ENCODE measurements at regions not wholly inside any gene's neighbourhood (a gene's known extent, or its start where the extent isn't known, plus 50 kb on each side); places are given as distances from the start of the nearest gene placed in this dataset.

DNA sequence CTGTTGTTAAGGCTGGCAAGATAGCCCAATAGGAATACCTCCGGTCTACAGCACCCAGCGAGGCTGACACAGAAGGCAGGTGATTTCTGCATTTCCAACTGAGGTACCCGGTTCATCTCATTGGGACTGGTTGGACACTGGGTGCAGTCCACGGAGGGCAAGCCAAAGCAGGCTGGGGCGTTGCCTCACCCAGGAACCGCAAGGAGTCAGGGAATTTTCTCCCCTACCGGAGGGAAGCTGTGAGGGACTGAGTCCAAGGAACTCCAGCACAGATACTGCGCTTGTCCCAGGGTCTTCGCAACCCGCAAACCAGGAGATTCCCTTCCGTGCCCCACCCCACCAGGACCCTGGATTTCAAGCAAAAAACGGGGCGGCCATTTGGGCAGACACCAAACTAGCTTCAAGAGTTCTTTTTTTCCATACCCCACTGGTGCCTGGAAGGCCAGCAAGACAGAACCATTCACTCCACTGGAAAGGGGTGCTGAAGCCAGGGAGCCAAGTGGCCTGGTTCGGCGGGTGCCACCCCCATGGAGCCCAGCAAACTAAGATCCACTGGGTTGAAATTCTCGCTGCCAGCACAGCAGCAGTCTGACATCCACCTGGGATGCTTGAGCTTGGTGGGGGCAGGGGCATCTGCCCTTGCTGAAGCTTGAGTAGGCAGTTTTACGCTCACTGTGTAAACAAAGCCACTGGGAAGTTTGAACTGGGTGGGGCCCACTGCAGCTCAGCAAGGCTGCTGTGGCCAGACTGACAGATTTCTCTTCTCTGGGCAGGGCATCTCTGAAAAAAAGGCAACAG is 647.2 kb downstream of the BNC2 start:
- no peak for DNase-seq (ENCODE audit: low read depth in 4 of 4, low spot score in 2 of 4)

DNA sequence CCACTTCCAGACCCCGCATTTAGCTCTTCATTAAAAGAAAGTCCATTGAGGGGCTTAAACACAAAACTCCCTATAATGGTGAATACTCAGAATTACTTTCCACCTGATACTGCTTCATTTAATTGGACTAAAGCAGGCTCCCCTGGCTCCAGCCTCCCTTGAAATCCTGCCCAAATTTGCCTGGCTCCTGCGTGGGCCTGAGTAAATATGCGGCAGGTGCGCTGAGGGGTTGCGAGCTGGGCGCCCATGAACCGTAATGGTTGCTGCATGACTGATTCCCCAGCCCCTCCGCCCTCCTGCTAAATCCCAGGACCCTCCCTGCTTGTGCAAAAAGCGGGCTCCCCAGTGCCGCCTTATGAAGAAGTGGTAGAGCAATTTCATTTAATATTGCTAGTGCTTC is 639.7 kb downstream of the BNC2 start:
- no peak for DNase-seq (ENCODE audit: low read depth in 4 of 4, low spot score in 2 of 4)

DNA sequence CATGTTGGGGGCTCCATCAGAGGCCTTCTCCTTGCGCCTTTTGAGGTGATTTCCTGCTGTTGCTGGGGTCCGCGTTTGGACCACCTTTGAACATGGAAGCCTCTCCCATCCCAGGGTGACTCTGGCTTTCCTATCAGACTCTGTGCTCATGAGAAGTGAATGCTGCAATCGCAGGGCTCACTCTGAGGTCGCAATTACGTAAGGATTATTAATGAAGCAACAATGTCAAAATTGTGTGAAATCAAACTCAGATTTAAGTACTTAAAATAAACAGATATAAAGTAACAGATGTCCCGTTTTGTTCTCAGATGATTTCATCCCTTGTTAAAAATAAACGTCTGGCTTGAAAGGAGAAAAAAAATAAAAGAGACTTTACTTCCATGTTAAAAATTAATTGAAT is 634.2 kb downstream of the BNC2 start:
- no peak for DNase-seq (ENCODE audit: low read depth in 4 of 4, low spot score in 2 of 4)

DNA sequence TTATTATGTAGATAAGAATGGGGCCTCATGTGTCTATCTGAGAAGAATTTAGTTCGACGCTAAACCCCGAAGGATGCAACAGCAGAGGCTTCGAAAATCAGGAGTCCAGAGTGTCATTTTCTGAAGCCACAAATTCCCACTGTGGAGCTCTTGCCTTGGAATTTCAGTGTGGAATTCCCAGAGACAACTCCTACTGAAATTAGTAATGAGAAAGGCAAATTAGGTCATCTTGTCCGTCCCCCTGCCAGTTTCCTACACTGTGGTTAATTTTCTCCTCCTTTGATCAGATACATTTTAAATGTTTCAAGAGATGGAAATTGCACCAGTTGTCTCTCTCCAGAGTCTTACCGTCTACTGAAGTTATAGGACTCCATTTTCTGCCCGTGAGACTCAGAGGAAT is 633.6 kb downstream of the BNC2 start:
- DNase-seq (ENCODE audit: low read depth in 4 of 4, low spot score in 2 of 4), result no peak

DNA sequence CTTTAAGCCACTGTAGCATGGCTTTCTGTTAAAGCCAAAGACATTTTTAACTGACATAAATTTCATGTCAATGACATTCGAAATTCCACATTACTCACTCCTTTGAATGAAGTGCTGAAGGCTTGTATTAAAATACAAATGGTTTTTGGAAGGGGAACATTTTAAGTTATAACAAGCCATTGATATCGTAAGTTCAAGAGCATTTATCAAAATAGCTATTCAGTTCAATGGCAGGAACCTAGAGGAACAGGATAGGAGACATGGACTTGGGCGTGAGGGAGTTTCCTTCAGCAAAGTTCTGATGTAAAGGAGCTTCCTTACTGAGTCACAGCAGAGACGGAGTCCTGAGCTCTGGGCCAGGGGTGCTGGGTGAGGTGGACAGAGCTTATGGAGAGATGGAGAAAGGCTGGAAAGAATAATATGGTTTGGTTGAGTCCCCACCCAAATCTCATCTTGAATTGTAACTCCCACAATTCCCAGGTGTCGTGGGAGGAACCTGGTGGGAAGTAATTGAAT is 631.8 kb downstream of the BNC2 start:
- no peak for DNase-seq (ENCODE audit: low read depth in 4 of 4, low spot score in 2 of 4)

DNA sequence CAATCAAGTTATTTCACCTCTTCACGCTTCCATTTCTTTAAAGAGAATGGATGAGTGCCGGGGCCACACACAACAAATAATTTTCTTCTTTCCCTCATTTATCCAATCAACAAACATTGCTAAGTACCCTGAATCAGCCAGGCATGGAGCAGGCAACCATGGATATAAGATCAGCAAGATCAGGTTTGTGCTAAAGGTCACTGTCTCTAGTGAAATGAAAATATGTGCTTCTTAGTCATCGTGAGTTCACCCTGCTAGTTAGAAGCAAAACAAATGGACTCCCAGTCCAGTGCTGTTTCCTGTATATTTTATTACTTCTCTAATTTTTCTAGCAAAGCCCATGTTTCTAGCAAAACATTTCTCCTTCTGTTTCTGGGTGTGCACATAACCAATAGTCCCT is 629.2 kb downstream of the BNC2 start:
- DNase-seq (ENCODE audit: low read depth in 4 of 4, low spot score in 2 of 4), result no peak

DNA sequence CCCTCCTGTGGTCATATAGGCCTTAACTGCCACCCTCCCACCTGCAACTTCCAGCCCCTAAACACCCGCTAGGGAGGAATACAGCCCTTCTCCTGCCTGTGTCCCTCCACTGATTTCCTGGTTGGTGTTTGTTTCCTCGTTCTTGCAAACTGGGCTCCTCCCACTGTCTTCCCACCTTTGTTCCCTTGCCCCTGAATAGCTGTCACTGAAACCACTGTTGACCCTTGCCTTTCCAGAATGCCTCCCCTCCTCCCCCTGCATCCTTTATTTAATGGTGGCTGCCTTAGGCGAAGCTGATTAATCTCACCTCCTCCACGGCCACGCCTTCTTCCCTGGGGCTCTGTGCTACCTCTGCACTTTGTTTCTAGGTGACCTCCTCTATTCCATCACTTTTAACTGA is 626.7 kb downstream of the BNC2 start:
- DNase-seq (ENCODE audit: low read depth in 4 of 4, low spot score in 2 of 4), result no peak

DNA sequence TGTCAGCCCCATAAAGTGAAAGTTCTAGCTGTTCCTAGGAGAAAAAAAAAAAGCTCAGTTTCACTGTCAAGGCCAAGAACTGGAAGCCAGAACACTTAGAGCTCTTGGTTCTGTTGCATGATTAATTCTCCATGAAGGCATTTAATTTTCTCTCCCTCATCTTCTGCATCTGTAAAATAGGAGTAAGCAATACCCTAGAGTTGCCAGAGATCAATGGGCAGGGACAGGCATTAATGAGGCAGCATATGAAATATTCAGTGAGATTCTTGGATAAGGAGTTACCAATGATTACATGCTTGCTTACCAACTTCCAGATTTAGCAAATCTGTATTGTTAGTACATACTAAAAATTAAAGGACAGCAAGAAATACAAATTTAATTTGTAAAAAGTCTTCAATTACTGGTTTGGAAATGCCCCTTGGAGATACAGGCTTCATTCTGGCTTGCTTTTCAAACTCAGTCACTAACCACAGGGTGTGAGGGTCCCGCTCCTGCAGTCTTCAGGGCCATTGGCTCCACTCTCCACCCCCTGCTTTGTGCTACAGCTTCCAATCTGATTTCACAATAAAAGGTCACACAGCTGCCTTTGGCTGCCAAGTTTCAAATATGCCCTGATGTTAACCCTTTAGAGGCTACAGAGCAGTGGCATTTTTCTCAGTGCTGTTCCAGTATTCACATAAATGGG is 624.6 kb downstream of the BNC2 start:
- DNase-seq (ENCODE audit: low read depth in 4 of 4, low spot score in 2 of 4), result no peak

DNA sequence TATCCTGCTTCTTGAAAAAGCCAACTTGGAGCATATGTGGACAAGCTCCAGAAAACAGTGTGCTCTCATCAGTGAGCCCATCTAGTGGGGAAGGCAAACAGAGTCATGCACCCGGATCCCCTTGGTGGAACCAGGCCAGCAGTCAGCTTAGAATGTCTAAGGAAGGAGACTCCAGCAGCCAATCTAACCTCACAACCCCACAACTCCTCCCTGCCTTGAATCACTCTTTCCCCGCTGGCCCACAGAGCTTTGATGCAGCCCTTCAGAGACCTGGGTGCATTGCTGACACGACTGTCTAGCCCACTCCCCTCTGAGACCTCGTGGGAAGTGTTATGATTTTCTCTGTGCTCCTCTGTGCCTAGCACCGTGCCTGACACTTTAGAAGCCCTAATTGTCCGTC is 623.7 kb downstream of the BNC2 start:
- DNase-seq (ENCODE audit: low read depth in 4 of 4, low spot score in 2 of 4), result no peak

DNA sequence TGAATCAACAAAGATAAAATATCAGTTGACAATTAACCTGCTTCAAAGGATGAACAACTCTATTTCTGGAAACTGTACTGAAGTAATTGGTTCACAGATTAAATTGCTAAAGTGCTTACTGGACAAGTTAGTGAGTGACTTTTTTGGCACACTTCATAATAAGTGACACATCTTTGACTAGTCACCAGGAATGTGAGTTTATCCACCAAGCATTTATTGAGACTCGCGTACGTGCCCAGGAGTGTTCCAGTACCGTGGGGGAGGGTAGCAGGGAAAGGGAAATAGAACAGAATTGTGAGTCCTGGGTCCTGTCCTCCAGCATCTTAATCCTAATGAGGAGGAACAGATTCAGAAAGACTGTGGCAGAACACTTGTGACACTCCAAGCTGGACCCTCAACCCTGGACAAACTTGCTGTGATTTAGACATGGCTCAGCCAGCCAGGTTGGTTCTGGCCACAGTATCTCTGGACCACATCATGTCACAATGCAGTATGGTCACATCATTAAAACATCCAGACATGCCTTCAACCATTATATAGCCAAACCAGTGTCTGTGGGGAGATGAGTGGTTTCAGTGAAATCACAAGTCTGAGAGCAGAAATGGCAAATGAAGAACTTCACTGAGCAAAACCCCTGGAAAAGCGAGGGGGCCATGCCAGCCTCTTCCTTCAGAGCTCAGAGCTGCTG is 623.1 kb downstream of the BNC2 start:
- no peak for DNase-seq (ENCODE audit: low read depth in 4 of 4, low spot score in 2 of 4)

DNA sequence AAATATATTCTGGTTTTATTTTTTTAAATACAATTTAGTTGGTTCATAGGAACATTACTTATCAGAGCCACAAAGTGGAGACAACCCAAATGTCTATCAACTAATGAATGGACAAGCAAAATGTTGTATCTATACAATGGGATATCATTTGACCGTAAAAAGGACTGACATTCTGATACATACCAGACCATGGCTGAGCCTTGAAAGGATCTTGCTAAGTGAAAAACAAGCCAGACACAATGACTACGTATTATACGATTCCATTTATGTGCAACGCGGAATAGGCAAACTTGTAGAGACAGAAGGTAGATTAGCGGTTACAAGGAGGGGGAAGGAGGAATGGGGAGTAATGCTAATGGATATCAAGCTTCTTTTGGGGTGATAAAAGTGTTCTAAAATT is 621.6 kb downstream of the BNC2 start:
- no peak for DNase-seq (ENCODE audit: low read depth in 4 of 4, low spot score in 2 of 4)

DNA sequence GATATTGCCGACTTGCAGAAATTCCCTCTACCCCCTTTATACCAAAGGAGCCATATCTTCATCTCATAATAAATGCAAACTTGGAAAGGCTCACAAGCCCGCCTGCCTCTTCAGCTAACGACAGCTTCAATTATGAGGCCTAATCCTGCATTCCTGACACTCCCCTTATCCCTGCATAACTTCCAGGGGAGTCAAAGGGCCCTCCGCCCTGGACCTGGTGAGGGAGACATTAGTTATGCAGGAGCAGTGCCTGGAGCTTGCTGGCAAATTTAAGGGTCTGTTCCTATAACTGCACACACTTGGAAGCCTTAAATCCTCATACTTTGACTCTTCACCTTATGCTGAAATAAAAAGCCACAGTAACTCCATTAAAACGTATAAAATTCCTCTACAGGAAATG is 617.9 kb downstream of the BNC2 start:
- DNase-seq (ENCODE audit: low read depth in 4 of 4, low spot score in 2 of 4), result no peak

DNA sequence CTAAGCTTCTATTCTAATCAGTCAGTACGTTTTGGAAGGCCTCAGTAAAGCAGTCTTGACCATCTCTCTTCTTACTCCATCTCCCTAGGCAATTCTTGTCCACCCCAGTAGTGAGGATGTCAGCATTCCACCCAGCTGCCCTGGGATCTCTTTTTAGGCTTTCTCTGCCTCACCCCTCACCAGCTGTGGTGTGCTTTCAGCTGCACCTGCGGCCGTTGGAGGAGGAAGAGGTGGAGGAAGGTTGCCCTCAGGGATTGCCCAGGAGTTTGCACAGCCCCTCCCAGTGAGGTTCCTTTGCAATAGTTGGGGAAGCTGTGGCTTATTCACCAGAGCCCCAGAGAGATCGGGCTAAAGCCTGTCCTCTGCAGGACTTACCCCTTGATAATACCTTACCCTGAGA is 615.8 kb downstream of the BNC2 start:
- no peak for DNase-seq (ENCODE audit: low read depth in 4 of 4, low spot score in 2 of 4)

DNA sequence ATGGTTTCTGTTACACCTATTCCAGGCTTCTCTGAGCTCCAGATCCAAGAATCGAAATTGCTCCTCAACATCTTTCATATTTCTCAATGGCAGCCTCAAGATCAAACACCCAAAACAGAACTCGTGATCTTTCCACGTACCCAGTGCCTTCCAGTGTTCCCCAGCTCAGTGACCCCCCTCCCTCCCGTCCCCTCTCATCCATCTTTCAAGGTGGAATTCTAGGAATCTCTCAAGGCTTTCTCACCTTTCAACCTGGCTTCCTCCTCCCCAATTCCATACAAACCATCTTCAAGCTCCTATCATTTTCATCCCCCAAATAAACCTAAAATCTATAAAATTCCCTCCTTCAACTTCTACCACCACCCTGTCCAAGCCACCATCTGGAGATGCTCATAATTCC is 615.3 kb downstream of the BNC2 start:
- no peak for DNase-seq (ENCODE audit: low read depth in 4 of 4, low spot score in 2 of 4)

DNA sequence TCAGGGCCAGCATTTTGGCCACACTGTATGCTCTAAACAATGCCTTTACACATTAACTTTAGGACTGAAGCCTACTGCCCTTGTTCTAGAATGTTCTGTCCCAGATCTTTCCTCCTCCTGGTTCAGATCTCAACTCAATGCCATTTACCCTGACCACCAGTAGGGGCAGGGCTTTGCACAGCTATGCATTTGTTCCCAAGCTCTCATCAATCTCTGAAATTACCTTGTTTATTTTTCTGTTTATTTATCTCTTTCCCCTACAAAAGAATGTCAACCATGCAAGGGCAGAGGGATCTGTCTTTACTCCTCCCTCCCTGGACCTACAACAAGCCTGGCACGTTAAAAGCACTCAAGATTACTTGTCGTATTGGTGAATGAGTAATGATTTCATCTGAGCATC is 612.9 kb downstream of the BNC2 start:
- no peak for DNase-seq (ENCODE audit: low read depth in 4 of 4, low spot score in 2 of 4)

DNA sequence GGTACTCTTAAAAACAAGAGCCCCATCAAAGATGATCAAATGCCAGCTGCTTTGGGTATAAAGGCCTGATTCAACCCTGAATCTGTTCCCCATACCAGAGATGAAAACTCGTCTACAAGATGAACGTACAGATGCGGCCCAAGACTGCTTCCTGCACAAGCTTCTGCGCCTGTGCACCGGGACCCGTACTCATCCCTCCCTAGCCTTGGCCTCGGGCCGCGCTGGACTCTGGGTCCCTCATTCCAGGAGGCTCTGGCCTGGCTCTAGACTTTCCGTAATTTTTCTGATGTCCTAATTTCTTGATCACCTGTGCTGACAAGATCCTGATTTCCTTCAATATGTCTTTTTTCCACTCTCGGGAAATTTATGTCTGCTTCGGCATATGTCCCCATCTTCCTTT is 612.3 kb downstream of the BNC2 start:
- DNase-seq (ENCODE audit: low read depth in 4 of 4, low spot score in 2 of 4), result no peak

DNA sequence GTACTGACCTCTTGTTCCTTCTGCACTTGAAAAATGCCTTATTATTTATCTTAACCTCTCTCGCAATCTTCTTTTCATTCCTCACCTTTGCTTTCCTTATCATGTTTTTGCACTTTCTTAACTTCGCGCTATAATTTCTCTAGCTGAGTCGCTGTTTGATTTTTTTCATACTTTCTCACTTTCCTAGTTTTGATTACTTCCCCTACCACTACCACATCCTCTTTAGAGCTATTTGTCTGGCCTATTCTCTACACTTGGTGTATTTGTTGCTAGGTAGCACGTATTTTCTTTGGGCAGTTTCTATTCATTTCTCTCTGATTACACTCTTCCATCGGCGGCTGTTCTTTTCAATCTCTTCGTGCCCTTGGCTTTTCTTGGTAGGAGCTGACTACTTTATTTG is 611.8 kb downstream of the BNC2 start:
- no peak for DNase-seq (ENCODE audit: low read depth in 4 of 4, low spot score in 2 of 4)

DNA sequence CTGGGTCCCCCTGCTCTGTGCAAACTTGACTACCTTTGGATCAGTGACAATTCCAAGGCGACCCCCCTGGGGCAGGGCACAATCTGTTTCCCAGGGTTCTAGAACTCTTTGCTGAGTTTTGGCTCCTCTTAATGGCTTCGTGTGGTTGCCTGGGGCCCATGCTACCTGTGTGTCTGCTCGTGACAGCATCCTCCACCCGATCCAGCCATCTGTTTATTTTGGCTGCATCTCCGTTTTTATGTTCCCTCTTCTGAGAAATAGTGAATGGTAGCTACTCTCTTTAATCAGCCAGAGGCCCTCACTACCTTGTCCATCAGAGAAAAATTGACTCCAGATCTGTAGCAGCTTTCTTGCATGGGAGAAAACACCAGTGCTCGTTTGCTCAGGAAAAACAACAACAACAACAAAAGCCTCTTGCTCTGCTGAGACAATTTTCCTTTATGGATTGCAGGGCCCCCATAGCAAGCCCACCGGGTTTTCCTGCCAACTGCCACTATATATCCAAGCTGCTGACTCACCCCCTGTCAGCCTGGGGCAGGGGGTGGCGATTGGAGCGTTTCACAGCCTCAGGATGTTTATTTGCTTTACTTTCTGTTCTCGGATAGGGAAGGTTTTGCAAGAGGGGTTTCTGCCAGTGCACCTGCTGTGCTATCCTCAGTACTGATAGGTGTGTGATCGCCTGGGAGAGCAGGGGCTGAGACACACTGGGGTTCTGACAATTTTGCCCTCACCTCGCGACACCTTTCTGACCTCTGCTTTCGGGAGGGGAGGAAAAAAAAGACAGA is 607.8 kb downstream of the BNC2 start:
- no peak for DNase-seq (ENCODE audit: low read depth in 4 of 4, low spot score in 2 of 4)

DNA sequence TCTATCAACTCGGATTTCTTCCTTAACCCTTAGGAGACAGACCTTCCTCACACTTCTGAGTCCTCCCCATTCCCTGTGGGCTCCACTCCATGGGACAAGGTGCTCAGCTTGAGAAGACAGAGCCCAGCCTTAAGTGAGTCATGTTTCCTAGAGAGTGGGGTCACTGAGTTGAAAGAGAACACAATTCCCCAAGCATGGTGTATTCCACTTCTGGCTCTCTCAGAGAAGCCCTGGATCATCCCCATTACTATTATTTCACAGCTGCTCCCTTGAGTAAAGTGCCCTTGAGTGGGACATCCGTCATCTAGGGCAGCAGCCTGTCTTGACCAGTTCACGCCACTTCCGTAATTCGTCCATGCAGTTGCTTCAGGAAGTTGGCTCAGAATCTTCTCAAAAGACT is 604.8 kb downstream of the BNC2 start:
- DNase-seq (ENCODE audit: low read depth in 4 of 4, low spot score in 2 of 4), result no peak

DNA sequence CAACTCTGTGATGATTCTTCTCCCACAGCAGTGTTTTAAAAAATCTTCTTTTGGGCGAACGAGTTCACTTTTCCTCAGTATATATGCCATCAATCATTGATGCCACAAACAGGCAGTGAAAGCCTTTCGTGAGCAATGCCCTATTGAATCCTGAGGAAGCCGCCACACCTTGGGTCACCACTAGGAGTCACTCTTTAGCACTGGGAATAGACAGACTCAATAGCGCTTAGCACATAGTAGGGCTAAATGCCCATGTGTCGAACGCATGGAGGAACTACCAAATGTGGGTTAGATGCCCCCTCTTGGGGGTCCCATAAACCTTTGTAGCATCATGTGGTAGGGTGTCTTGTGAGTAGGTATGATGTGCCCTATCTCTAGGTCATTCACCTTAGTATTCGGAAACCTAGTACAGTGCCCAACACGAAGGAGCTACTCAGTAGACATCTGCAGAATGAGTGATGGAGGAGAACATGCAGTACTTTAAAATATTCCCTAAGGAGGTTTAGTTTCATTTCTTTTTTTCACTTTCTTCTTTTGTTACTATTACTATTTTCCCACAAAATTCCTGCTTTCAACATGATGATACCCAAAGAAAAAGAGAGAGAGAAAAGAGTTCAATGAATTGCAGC is 603.7 kb downstream of the BNC2 start:
- DNase-seq (ENCODE audit: low read depth in 4 of 4, low spot score in 2 of 4), result no peak
